GM18907 (cell line): ENCODE measurements at regions not wholly inside any gene's neighbourhood (a gene's known extent, or its start where the extent isn't known, plus 50 kb on each side); places are given as distances from the start of the nearest gene placed in this dataset.

Experiments
- ATAC-seq: cut with Tn5 transposase; IDR thresholded peaks from one replicate; pipeline ENCODE4 v1.9.1; 2021; ENCODE audit warnings: mild to moderate bottlenecking, moderate library complexity; ENCODE audit not compliant: unreplicated experiment

- ATAC-seq, result no peak
Measured at GRCh38 chr15:93894438-93895036, 336.8 kb upstream of the MCTP2 start.

DNA sequence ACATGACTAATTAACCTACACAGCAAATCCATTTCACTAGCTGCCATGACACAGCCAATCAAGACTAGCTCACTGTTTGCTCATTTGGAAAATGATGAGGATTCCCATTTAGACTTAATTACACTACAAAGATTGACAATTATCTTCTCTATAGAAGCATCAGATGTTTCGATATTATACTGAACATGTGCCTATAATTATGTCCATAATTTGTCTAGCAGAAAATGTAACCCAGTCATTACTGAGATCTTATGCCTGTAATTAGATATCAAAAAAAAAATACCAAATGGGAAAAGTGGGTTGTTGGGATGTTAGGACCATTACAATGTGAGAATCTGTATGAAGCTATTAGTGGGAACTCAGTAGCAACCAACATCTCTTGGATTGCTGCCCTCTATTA, 344.2 kb upstream of the MCTP2 start:
- no peak for ATAC-seq

DNA sequence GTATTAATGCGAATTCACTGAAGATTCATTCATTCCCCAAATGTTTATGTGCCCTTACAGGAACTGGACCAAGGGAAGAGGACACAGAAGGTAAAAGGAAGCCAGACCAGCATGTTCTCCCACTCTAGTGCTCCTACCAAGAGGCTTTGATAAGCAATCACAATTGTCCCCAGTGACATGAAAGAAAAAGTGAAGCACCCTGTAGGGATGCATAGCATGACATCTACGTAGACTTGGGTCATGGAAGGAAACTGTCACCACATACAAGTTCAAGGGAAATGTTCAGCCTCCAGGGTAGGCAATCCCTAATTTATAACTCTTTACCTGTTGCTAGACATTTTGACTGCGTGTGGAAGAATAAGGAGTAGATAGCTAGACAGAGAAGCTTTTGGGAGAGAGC, 348.6 kb upstream of the MCTP2 start:
- no peak for ATAC-seq

DNA sequence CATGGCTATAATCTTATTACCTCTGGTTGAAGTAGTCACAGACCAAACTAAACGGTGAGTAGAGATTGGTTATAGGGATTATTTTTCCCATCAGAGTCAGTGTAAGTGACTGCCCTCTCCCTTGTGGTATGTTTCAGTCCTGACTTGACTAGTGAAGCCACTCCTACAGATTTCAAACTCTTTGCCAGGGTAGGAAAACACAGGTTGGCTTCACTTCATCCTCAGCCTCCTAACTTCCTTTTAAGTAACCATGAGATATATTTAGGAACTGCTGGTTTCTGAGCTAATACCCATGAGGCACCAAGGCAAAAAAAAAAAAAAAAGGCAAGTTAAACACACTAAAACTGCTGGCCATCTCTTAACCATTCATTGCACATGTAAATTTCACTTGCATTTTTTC, 349.2 kb upstream of the MCTP2 start:
- ATAC-seq, result no peak

GRCh38 chr15:93881310-93881709, 350.1 kb upstream of the MCTP2 start:
- ATAC-seq, result no peak

GRCh38 chr15:93880358-93880757, 351.0 kb upstream of the MCTP2 start:
- no peak for ATAC-seq

- ATAC-seq, result no peak
Measured at GRCh38 chr15:93870583-93870982, 360.8 kb upstream of the MCTP2 start.

- ATAC-seq, result no peak
Measured at GRCh38 chr15:93866948-93867347, 364.4 kb upstream of the MCTP2 start.

DNA sequence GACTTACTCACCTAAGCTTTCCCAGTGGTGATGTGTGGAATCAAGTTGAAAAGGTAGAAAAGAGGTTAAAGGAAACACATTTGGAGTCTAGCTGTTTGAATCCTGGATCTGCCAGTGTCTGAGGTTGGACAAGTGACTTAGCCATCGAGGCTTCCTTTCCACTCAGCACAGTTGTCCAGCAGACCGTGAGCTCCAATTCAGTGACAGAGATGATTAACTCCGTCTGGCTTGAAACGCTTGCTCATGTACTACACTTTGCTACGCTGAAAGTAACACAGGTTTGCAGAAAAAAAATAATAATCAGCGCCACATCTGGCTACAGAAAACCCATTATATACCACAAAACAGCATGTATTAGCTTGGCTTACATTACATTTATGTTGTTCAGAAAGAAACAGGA, 364.9 kb upstream of the MCTP2 start:
- no peak for ATAC-seq

DNA sequence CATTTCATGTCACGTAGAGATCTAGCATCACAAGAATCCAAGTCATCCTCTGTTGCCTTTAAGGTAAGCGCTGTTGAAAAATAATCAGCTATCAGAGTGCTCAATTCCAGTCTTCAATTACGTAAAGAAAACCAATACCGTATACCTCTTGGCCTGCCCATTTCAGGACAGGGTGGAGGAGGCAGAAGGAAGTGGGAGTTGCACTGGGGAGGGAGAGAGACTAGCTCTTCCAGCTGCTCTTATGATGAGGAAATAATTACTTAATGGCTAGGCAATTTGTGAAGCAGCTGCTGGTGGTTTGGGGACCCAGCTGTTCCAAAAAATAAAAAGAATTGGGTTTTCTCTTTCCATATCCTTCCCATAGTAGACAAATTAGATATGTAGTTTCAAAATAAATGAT, 365.8 kb upstream of the MCTP2 start:
- ATAC-seq, result no peak

- ATAC-seq, result no peak
Measured at GRCh38 chr15:93862791-93863190, 368.6 kb upstream of the MCTP2 start.

GRCh38 chr15:93861956-93862741, 369.2 kb upstream of the MCTP2 start:
- no peak for ATAC-seq

- no peak for ATAC-seq
Measured at GRCh38 chr15:93861413-93861812, 369.9 kb upstream of the MCTP2 start.

GRCh38 chr15:93860701-93861100, 370.7 kb upstream of the MCTP2 start:
- ATAC-seq, result no peak

- ATAC-seq, result no peak
Measured at GRCh38 chr15:93859176-93859575, 372.2 kb upstream of the MCTP2 start.

- no peak for ATAC-seq
Measured at GRCh38 chr15:93855181-93855826, 376.1 kb upstream of the MCTP2 start.

- no peak for ATAC-seq
Measured at GRCh38 chr15:93854088-93854487, 377.3 kb upstream of the MCTP2 start.

DNA sequence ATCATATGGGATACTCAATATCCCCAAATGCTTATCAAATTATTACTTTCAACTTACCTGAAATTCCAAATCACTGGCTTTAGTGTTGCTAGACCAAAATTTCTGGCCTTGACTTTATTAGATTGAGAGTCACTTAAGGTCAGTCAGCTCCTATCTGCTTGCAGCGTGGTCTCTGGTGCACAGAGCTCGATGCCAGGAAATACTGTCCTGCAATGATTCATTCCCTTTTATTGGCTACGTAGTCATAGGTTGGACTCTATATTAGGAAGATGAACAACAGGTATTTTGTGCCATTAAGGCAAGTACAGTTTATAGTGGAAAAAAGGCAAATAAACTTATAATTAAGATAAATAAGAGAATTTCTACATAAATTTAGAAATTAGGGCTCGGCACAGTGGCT, 378.6 kb upstream of the MCTP2 start:
- ATAC-seq, result no peak

- no peak for ATAC-seq
Measured at GRCh38 chr15:93848490-93848889, 382.9 kb upstream of the MCTP2 start.

GRCh38 chr15:93848076-93848475, 383.3 kb upstream of the MCTP2 start:
- ATAC-seq, result no peak

DNA sequence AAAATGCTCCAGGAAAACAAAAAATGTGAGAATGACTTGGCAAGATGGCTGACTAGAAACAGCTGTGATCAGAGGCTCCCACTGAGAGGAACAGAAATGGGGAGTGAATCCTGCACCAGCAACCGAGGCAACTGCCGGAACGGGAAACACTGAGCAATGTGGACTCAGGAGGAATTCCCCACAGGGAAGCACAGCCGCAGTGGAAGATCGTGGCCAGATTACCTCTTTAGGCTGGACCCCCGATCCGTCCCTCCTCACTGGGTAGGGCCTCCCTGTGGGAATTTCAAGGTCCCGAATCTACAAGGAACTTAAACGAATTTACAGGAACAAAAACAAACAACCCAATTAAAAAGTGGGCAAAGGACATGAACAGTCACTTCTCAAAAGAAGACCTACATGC, 385.2 kb upstream of the MCTP2 start:
- ATAC-seq, result no peak

DNA sequence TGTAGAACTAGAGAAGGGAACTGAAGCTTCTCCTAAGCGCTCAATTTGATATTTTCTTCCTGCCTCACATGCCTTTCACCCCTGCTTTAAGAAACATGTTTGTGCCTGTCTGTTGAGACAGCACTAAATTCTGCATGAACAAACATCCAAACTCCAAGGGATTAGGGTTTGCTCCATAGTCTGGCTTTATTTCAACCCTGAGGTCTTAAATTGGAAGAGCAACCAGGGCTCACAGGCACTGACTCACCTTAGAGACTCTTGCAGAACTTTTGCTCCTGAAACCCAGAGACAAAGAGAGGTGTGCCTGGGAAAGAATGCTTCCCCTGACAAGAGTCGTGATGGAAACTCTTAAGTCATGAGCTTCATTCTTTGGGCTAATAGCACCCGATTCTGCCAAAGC, 393.9 kb upstream of the MCTP2 start:
- no peak for ATAC-seq
